ENCODE measurements at regions not wholly inside any gene's neighbourhood (a gene's known extent, or its start where the extent isn't known, plus 50 kb on each side); places are given as distances from the start of the nearest gene placed in this dataset.

DNA sequence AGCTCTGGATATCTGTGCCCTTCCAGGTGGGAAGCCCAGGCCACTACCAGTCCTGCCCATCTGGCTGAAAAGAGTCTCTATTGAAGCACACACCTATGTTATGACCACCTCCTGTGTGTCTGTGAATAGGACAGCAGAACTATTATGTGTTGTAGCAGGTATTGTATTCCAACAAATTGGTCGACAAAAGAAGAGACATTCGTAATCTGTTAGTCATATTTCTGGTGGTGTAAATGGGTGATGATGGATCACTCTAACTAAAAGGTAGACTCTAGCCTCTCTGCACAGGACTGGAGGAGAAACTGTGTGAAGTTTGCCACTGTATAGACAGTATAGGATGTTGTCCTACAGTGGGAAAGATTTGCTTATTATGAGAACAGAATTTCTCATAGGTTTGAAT lies 416.1 kb downstream of the TMEM38B start:
- H3K4me3 ChIP-seq (ENCODE audit: control insufficient read depth, low read depth, low read length) = no peak overlapping the region
- no peak for DNase-seq (ENCODE audit: low read depth)
- TF ChIP-seq, protein P1, sequence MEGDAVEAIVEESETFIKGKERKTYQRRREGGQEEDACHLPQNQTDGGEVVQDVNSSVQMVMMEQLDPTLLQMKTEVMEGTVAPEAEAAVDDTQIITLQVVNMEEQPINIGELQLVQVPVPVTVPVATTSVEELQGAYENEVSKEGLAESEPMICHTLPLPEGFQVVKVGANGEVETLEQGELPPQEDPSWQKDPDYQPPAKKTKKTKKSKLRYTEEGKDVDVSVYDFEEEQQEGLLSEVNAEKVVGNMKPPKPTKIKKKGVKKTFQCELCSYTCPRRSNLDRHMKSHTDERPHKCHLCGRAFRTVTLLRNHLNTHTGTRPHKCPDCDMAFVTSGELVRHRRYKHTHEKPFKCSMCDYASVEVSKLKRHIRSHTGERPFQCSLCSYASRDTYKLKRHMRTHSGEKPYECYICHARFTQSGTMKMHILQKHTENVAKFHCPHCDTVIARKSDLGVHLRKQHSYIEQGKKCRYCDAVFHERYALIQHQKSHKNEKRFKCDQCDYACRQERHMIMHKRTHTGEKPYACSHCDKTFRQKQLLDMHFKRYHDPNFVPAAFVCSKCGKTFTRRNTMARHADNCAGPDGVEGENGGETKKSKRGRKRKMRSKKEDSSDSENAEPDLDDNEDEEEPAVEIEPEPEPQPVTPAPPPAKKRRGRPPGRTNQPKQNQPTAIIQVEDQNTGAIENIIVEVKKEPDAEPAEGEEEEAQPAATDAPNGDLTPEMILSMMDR (IDR thresholded peaks at IDR 0.05; ENCODE audit: control insufficient read depth, insufficient read depth, low read depth, low read length, missing control alignments) = no peak

DNA sequence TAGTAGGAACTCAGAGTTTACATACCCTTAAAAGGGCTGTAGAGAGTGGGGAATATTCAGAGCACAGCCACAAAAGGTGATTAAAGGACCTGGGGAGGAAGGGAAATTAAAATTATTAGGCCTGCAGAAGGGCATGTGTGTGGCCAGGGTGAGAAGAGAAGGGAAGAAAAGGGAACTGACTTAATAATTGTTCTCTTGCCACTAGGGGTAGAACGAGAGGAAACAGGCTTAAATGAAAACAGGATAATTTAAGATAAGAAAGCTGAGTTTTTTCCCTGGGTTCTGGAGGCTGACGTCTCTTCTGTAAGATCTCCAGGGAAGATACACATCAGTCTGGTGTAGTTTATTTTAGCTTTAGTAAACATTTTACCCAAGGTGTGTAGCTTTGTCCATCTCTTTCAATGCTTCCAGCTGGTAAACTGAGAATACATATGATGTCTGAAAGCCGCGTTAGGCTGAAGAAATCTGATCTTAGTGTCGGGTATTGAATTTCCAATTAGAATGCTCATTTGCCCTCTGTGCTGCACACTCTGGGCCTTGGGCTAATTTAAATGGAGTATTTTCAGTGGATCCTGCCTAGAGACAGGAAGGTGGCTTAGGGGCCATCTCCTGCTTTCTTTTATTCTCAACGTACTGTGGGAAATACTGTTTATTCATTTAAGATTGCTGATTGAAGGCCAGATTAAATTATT lies 416.8 kb downstream of the TMEM38B start:
- TF ChIP-seq, protein P1 (IDR thresholded peaks at IDR 0.05; ENCODE audit: control insufficient read depth, insufficient read depth, low read depth, low read length, missing control alignments) = no peak
- DNase-seq (ENCODE audit: low read depth) = no peak
- no peak overlapping the region for H3K4me3 ChIP-seq (ENCODE audit: control insufficient read depth, low read depth, low read length)

DNA sequence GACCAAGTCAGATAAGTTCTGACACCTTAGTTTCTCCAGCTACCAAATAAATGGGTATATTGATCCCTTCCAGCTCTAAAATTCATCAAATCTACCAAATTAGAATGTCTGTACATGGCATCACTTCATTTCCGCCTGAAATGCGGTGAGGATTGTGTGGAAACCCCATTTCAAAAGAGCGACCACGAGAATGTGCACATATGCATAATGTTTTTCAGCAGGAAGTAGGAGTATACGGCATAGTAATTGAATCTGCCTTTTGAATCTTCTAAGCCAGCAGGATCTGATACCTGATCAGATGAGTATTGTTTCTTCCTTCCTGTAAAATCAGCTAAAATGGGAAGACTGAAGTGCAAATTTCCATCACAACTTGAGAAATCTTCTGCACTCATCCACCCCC lies 418.6 kb downstream of the TMEM38B start:
- H3K4me3 ChIP-seq (ENCODE audit: control insufficient read depth, low read depth, low read length) = no peak overlapping the region
- TF ChIP-seq, protein P1 (IDR thresholded peaks at IDR 0.05; ENCODE audit: control insufficient read depth, insufficient read depth, low read depth, low read length, missing control alignments) = no peak
- DNase-seq (ENCODE audit: low read depth) = no peak

DNA sequence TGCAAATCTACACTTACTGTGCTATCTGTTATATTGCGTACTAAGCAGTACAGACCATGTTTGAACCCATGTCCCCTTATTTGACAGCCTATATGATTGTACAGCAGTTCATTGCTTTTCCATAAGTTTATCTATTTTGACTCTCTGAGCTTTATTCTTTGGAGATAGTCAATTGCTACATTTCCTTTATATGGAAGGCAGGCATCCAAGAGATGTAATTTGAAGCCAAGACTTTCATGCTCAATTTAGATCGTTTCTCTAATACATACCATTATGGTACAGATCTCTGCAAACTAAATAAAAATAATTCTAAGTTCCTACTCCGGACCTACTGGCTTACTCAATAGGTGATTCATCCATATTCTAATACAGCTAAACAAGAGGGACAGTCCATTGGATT lies 424.8 kb downstream of the TMEM38B start:
- TF ChIP-seq, protein P1 (IDR thresholded peaks at IDR 0.05; ENCODE audit: control insufficient read depth, insufficient read depth, low read depth, low read length, missing control alignments) = no peak
- no peak overlapping the region for H3K4me3 ChIP-seq (ENCODE audit: control insufficient read depth, low read depth, low read length)
- no peak for DNase-seq (ENCODE audit: low read depth)

DNA sequence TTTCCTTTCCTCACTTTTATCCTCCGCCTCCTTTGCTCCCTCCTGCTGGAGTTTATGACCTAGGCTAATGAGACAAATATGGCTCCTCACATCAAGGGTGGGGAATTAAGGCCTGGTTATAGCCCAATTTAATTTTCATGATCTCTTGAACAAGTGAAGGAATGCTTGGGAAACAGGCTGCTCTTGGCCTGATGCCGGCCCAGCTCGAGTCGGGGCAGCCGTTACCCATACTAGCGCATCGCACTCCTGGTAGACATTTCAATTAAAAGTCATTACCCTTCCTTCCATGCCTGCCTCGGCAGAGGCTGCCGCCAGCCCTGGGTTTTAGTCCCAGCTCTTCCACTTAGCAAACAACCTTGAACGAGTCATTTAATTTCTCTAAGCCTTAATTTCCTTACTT lies 425.7 kb downstream of the TMEM38B start:
- H3K4me3 ChIP-seq (ENCODE audit: control insufficient read depth, low read depth, low read length) = no peak overlapping the region
- DNase-seq (ENCODE audit: low read depth) = no peak
- TF ChIP-seq, protein P1 (IDR thresholded peaks at IDR 0.05; ENCODE audit: control insufficient read depth, insufficient read depth, low read depth, low read length, missing control alignments) = no peak

DNA sequence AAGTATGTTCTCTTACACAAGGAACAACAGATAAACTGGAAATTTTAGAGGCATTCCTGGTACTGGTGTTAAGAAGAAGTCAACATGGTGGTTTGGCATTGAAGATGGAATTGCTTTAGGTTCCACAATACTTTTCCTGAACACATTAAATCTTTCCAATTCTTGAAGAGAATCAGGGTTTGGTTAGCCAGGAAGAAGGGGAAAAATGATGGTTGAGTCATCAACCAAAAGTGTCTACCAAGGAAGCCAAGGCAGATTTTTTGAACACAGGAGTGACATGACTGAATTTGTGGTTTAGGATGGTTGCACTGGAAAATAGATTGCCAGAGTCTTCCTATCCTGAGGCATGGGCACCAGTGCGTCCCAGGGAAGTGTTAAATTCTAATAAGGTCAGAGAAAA lies 433.4 kb downstream of the TMEM38B start:
- DNase-seq (ENCODE audit: low read depth) = no peak
- TF ChIP-seq, protein P1 (IDR thresholded peaks at IDR 0.05; ENCODE audit: control insufficient read depth, insufficient read depth, low read depth, low read length, missing control alignments) = no peak
- no peak overlapping the region for H3K4me3 ChIP-seq (ENCODE audit: control insufficient read depth, low read depth, low read length)
